Upper lobe of right lung (tissue), 1 donor: ENCODE measurements at regions not wholly inside any gene's neighbourhood (a gene's known extent, or its start where the extent isn't known, plus 50 kb on each side); places are given as distances from the start of the nearest gene placed in this dataset.
A peak's percentile ranks its signal among the peaks of the same experiment; 100 is the strongest.
"Not testable (repeated sequence)": the region's sequence is repeated elsewhere in the genome, so short reads cannot be mapped to it uniquely, and the experiment has no call there.

ENCODE experiments used
- ATAC-seq: fragments of 200-7000 bp; cut with Tn5 transposase; one replicate; pipeline ENCODE4 v1.9.1; 2020; ENCODE audit warnings: mild to moderate bottlenecking, moderate library complexity
- DNase-seq: peaks from one replicate; pipeline ENCODE4 v3.0.0-alpha.2; 2020
- H3K27ac ChIP-seq: fragments of 200-600 bp; one replicate; pipeline ENCODE4 v1.8.0; 2022
- H3K27me3 ChIP-seq: fragments of 200-600 bp; one replicate; pipeline ENCODE4 v1.8.0; 2022; ENCODE audit warnings: mild to moderate bottlenecking
- H3K36me3 ChIP-seq: fragments of 200-600 bp; one replicate; pipeline ENCODE4 v1.8.0; 2022
- H3K4me1 ChIP-seq: fragments of 200-600 bp; one replicate; pipeline ENCODE4 v1.8.0; 2022
- H3K4me3 ChIP-seq: fragments of 200-600 bp; one replicate; pipeline ENCODE4 v1.8.0; 2022; ENCODE audit warnings: mild to moderate bottlenecking
- H3K9me3 ChIP-seq: fragments of 200-600 bp; one replicate; pipeline ENCODE4 v1.8.0; 2022
- CTCF ChIP-seq: fragments of 200-600 bp; IDR thresholded peaks from one replicate; pipeline ENCODE4 v1.8.0; 2022; ENCODE audit warnings: antibody characterized with exemption
- intact Hi-C: fragments of 100-400 bp; cut with DNase I; formaldehyde crosslinking; loops from one replicate; pipeline ENCODE4 v1.11.0; 2022
- donor health status: DM: no; HTN: yes; CAD: no; lungs with severe emphysema.

GRCh38 chr3:178950676-178951075 lies 120.9 kb downstream of the ZMAT3 start:
- no peaks in the 10 kb centered on the region for H3K9me3 ChIP-seq
- no peak for TF ChIP-seq CTCF
- H3K27ac ChIP-seq = no peak overlapping the region
- H3K4me1 ChIP-seq = no peaks in the 10 kb centered on the region
- intact Hi-C loops = no loop called here
- no peaks in the 10 kb centered on the region for H3K27me3 ChIP-seq
- DNase-seq (no peak), ATAC-seq (no peak)
- H3K4me3 ChIP-seq = no peak overlapping the region
- no peaks in the 10 kb centered on the region for H3K36me3 ChIP-seq

GRCh38 chr3:178949896-178950295 lies 121.7 kb downstream of the ZMAT3 start:
- Histone ChIP-seq H3K4me3 (no peak overlapping the region), H3K4me1 (no peaks in the 10 kb centered on the region), H3K36me3 (no peaks in the 10 kb centered on the region), H3K27ac (no peak overlapping the region), H3K27me3 (no peaks in the 10 kb centered on the region), H3K9me3 (no peaks in the 10 kb centered on the region)
- intact Hi-C loops = no loop called here
- DNase-seq (no peak), ATAC-seq (no peak)
- no peak for TF ChIP-seq CTCF

GRCh38 chr3:178948546-178948945 lies 123.1 kb downstream of the ZMAT3 start:
- Histone ChIP-seq H3K27me3 (no peaks in the 10 kb centered on the region), H3K36me3 (no peaks in the 10 kb centered on the region), H3K9me3 (no peaks in the 10 kb centered on the region), H3K27ac (no peak overlapping the region), H3K4me1 (no peaks in the 10 kb centered on the region), H3K4me3 (no peak overlapping the region)
- DNase-seq = no peak
- intact Hi-C loops = no loop called here
- TF ChIP-seq CTCF = no peak
- ATAC-seq = no peak

GRCh38 chr3:178947738-178948137 lies 123.9 kb downstream of the ZMAT3 start:
- Histone ChIP-seq H3K36me3 (no peaks in the 10 kb centered on the region), H3K9me3 (no peaks in the 10 kb centered on the region), H3K27ac (no peak overlapping the region), H3K4me3 (no peak overlapping the region), H3K4me1 (no peaks in the 10 kb centered on the region), H3K27me3 (no peaks in the 10 kb centered on the region)
- TF ChIP-seq CTCF = peak; percentile 31
- ATAC-seq (no peak), DNase-seq (no peak)
- intact Hi-C loops = no loop called here

- H3K27ac ChIP-seq, H3K36me3 ChIP-seq, H3K9me3 ChIP-seq, H3K27me3 ChIP-seq, H3K4me1 ChIP-seq, ATAC-seq, H3K4me3 ChIP-seq, DNase-seq, intact Hi-C loops: not testable (repeated sequence)
Measured at GRCh38 chr3:178942261-178942660, 129.3 kb downstream of the ZMAT3 start.

GRCh38 chr3:178930116-178930515 lies 141.5 kb downstream of the ZMAT3 start:
- no peak for DNase-seq
- Histone ChIP-seq H3K27me3 (no peaks in the 10 kb centered on the region), H3K27ac (no peak overlapping the region), H3K4me3 (no peak overlapping the region), H3K9me3 (peaks cover 21% of the 10 kb centered on the region), H3K36me3 (no peaks in the 10 kb centered on the region), H3K4me1 (no peaks in the 10 kb centered on the region)
- intact Hi-C loops = no loop called here
- TF ChIP-seq CTCF = no peak
- no peak for ATAC-seq
